DND-41 (cell line): ENCODE measurements at regions not wholly inside any gene's neighbourhood (a gene's known extent, or its start where the extent isn't known, plus 50 kb on each side); places are given as distances from the start of the nearest gene placed in this dataset.

Experiments
- ATAC-seq: fragments of 200-7000 bp; cut with Tn5 transposase; 3 replicates; pipeline ENCODE4 v1.9.1; 2021; ENCODE audit warnings: low read depth; ENCODE audit not compliant: insufficient read depth
- DNase-seq: peaks from one replicate; pipeline ENCODE4 v3.0.0-alpha.2; 2020
- H2AFZ ChIP-seq: 2 replicates; pipeline ENCODE4 v1.6.0; 2012; ENCODE audit warnings: low read depth, low read length
- H3K27ac ChIP-seq: 2 replicates; pipeline ENCODE4 v1.5.1; 2012; ENCODE audit warnings: low read length, inconsistent platforms
- H3K27me3 ChIP-seq: fragments of 200-600 bp; sonication (generic); 2 replicates; pipeline ENCODE4 v1.6.0; 2012; ENCODE audit warnings: low read length, mild to moderate bottlenecking, inconsistent platforms; ENCODE audit not compliant: insufficient read depth, poor library complexity
- H3K36me3 ChIP-seq: 2 replicates; pipeline ENCODE4 v1.5.1; 2012; ENCODE audit warnings: low read length, inconsistent platforms; ENCODE audit not compliant: insufficient read depth
- H3K4me1 ChIP-seq: 2 replicates; pipeline ENCODE4 v1.5.1; 2012; ENCODE audit warnings: mild to moderate bottlenecking, low read length; ENCODE audit not compliant: insufficient read depth
- H3K4me2 ChIP-seq: 2 replicates; pipeline ENCODE4 v1.6.0; 2012; ENCODE audit warnings: mild to moderate bottlenecking, moderate library complexity, low read length, inconsistent platforms; ENCODE audit not compliant: insufficient read depth
- H3K4me3 ChIP-seq, 2 experiments: fragments of 200-600 bp in 1 of 2; shearing (Covaris generic) in 1 of 2; 2 replicates each; pipeline ENCODE4 v1.5.1; 2012 to 2016; ENCODE audit warnings: inconsistent platforms in 2 of 2, low read length in 2 of 2, mild to moderate bottlenecking in 2 of 2, low read depth in 1 of 2, moderate library complexity in 1 of 2
- H3K79me2 ChIP-seq: 2 replicates; pipeline ENCODE4 v1.6.0; 2012; ENCODE audit warnings: low read length, inconsistent platforms; ENCODE audit not compliant: insufficient read depth
- H3K9ac ChIP-seq: 2 replicates; pipeline ENCODE4 v1.6.0; 2012; ENCODE audit warnings: low read depth, mild to moderate bottlenecking, inconsistent platforms, low read length, moderate library complexity
- H3K9me3 ChIP-seq: 2 replicates; pipeline ENCODE4 v1.5.1; 2012; ENCODE audit warnings: low read length, moderate library complexity, mild to moderate bottlenecking, inconsistent platforms; ENCODE audit not compliant: insufficient read depth, severe bottlenecking
- H4K20me1 ChIP-seq: 2 replicates; pipeline ENCODE4 v1.6.0; 2012; ENCODE audit warnings: low read length; ENCODE audit not compliant: insufficient read depth
- CTCF ChIP-seq: IDR thresholded peaks from 2 replicates; pipeline ENCODE4 v1.5.1; 2012; ENCODE audit warnings: borderline replicate concordance, low read length, moderate library complexity, mild to moderate bottlenecking; ENCODE audit not compliant: poor library complexity, severe bottlenecking; ENCODE audit errors: extremely low read depth
- EZH2 ChIP-seq: IDR thresholded peaks from 3 replicates; pipeline ENCODE4 v1.6.1; 2012; ENCODE audit warnings: borderline replicate concordance, low read depth, mild to moderate bottlenecking, moderate library complexity, low read length, inconsistent platforms; ENCODE audit not compliant: severe bottlenecking

- Histone ChIP-seq H2AFZ (no peak overlapping the region), H3K36me3 (no peaks in the 10 kb centered on the region), H3K4me1 (no peaks in the 10 kb centered on the region), H3K4me2 (no peak overlapping the region), H3K27me3 (no peaks in the 10 kb centered on the region), H3K79me2 (no peaks in the 10 kb centered on the region), H3K27ac (no peak overlapping the region), H4K20me1 (no peaks in the 10 kb centered on the region), H3K4me3 (no peak overlapping the region), H3K9ac (no peak overlapping the region), H3K9me3 (peaks cover 3% of the 10 kb centered on the region)
- ATAC-seq (no peak), DNase-seq (no peak)
- no peak for TF ChIP-seq EZH2
- no peak for TF ChIP-seq CTCF
These were observed 113.9 kb upstream of the IRS2 start for GRCh38 chr13:109900320-109900719.

GRCh38 chr13:109899748-109900147, 113.4 kb upstream of the IRS2 start:
- Histone ChIP-seq H3K9ac (no peak overlapping the region), H3K27ac (no peak overlapping the region), H2AFZ (no peak overlapping the region)

GRCh38 chr13:109899316-109899715, 112.9 kb upstream of the IRS2 start:
- TF ChIP-seq CTCF: no peak
- ATAC-seq (no peak), DNase-seq (no peak)
- H3K4me3 ChIP-seq: no peak overlapping the region
- H3K9ac ChIP-seq: no peak overlapping the region
- no peaks in the 10 kb centered on the region for H3K36me3 ChIP-seq
- no peaks in the 10 kb centered on the region for H3K4me1 ChIP-seq
- peaks cover under 1% of the 10 kb centered on the region for H3K9me3 ChIP-seq
- no peak overlapping the region for H3K4me2 ChIP-seq
- no peak overlapping the region for H2AFZ ChIP-seq
- H4K20me1 ChIP-seq: no peaks in the 10 kb centered on the region
- H3K27me3 ChIP-seq: no peaks in the 10 kb centered on the region
- no peak overlapping the region for H3K27ac ChIP-seq
- H3K79me2 ChIP-seq: no peaks in the 10 kb centered on the region

More at GRCh38 chr13:109899748-109900147, 113.4 kb upstream of the IRS2 start:
- no peaks in the 10 kb centered on the region for H3K4me1 ChIP-seq
- no peaks in the 10 kb centered on the region for H3K36me3 ChIP-seq
- no peaks in the 10 kb centered on the region for H4K20me1 ChIP-seq
- TF ChIP-seq EZH2 (no peak), CTCF (no peak)
- DNase-seq (no peak), ATAC-seq (no peak)
- H3K9me3 ChIP-seq: peaks cover 3% of the 10 kb centered on the region
- H3K79me2 ChIP-seq: no peaks in the 10 kb centered on the region
- H3K27me3 ChIP-seq: no peaks in the 10 kb centered on the region
- H3K4me2 ChIP-seq: no peak overlapping the region
- no peak overlapping the region for H3K4me3 ChIP-seq
